ENCODE measurements at regions not wholly inside any gene's neighbourhood (a gene's known extent, or its start where the extent isn't known, plus 50 kb on each side); places are given as distances from the start of the nearest gene placed in this dataset.
"Not testable (repeated sequence)": the region's sequence is repeated elsewhere in the genome, so short reads cannot be mapped to it uniquely, and the experiment has no call there.

DNA sequence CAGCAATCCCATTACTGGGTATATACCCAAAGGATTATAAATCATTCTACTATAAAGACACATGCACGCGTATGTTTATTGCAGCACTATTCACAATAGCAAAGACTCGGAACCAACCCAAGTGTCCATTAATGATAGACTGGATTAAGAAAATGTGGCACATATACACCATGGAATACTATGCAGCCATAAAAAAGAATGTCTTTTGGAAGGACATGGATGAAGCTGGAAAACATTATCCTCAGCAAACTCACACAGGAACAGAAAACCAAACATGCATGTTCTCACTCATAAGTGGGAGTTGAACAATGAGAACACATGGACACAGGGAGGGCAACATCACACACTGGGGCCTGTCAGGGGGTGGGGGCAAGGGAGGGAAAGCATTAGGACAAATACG, 143.7 kb upstream of the IVNS1ABP start:
- DNase-seq = not testable (repeated sequence)

DNA sequence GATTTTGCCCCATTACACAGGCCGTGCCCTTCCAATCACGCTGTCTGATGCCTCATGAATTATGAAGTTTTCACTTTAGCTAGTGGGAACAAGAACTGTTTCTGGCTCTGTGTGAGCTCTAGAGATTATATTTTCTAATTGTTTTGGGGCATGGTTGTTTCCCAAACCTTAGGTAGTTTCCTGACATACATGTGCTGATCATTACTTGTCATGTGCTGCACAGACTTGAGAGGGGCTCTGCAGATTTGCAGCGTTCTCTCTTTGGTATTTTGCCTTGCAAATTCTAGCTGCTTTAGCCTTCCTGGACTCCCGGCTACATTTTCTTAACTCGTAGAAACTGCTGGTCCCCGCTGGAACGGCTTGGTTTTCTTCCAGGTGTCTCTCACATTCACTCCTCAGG, 142.1 kb upstream of the IVNS1ABP start:
- no peak for DNase-seq

DNA sequence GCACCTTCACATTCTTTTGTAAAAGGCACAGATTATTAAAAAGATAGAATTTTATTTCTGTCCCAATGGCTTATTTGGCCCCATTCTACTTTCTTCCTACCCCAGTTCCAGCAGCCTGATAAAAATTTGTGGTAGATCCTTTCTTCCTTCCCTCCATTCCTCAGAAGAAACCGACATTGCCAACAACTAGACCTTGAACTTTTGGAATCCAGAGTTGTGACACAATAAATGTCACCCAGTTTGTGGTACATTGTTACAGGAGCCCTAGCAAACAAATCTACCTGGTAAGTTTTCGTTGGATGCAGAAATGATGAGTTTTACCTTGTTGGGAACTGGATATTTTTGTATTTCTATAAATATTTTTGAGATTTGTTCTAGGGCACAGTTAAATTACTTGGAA, 141.6 kb upstream of the IVNS1ABP start:
- no peak for DNase-seq

DNA sequence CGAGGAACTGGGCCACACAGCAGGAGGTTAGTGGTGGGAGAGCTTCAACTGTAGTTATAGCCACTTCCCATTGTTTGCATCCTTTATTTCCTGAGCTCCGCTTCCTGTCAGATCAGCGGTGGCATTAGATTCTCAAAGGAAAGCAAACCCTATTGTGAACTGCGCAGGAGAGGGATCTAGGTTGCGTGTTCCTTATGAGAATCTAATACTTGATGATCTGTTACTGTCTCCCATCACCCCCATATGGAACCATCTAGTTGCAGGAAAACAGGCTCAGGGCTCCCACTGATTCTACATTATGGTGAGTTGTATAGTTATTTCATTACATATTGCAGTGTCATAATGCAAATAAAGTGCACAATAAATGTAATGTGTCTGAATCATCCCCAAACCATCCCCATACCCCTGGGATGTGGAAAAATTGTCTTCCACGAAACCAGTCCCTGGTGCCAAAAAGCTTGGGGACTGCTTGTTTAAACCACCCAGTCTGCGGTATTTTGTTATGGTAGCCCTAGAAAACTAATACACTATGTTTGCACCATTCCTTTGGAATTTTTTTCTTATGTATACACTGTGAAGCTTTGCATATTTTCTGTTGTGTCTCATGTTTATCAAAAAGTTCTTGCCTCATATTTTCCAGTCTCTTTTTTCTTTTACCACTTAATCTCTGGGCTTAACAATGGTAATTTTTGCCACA, 136.6 kb upstream of the IVNS1ABP start:
- DNase-seq = peak; percentile 20

DNA sequence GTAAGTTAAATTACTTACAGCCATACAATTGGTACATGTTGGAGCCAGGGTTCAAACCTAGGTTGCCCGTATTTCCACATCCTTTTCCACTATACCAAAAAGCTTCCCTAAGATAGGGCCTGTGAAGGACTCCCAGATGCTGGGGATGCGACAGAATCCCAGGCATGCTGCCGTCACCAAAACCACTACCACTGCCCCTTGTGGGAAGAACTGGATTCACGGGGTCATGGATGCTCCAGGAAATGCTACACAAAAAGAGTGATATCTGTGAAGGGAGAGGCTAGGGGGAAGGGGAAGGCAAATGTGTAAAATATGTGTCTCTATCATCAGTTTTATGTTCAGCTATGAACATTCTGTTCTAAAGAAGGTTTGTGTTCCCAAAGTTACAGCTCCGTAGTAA, 133.9 kb upstream of the IVNS1ABP start:
- DNase-seq = no peak

DNA sequence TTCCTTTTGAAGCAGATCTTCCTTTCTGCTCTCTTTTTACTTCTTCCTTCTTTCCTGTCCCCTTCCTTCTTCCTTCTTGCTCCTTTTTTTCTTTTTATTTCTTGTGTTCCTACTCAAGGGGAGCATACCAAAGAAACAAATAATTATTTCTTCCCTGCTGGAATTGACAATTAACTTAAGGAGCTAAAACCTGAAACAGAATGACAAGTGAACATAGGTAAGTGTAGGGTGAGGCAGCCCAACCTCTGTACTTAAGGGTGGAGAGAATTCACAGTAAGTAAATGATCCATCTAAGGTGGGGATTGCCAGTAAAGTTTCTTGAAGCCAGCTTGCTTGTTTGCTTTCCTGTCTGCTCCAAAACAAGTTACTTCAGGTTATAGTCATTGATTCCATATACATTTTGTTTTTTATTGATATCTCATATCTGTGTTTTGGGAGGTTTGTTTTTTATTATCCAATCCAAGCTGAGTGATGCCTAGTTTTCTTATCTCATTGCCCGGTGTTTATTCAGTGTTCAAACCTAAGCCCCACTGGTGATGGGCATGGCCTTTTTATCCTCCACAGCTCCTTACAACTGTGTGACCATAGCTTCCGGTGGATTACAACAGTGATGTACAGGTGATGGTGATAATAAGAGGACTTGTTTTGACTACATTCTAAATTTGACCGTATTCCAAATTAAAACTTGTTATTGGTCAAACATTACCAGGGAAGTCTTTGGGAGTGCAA, 133.2 kb upstream of the IVNS1ABP start:
- DNase-seq = no peak

DNA sequence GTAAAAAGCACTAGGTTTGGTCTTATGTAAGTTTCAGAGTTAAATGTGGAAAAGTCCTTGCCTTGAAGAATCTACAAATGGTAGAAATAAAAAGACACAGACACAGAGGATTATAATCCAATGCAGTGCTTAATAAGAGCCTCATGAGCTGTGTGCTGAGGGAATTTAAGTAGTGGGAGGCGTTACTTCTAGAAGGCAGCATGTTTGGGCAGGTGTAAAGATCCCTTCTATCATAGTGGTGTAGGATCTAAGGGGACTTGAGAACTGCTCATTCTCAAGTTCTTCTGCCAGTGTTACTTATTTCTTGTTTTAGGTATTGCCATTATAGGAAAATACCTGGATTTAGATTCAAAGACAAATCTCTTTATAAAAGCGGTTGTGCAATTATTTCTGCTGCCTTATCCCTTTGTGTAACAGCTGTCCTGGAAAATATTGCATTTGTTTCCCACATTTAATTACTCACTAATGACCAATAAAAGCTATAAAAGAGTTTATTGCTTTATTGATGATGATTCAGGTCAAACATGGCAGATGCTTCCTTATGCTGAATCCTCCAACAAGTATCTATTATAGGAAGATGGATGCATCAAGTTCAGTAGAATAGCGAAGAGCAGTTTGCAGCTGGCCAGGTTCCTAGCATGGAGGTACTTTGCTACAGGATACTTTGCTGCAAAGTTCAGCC, 132.5 kb upstream of the IVNS1ABP start:
- no peak for DNase-seq

DNA sequence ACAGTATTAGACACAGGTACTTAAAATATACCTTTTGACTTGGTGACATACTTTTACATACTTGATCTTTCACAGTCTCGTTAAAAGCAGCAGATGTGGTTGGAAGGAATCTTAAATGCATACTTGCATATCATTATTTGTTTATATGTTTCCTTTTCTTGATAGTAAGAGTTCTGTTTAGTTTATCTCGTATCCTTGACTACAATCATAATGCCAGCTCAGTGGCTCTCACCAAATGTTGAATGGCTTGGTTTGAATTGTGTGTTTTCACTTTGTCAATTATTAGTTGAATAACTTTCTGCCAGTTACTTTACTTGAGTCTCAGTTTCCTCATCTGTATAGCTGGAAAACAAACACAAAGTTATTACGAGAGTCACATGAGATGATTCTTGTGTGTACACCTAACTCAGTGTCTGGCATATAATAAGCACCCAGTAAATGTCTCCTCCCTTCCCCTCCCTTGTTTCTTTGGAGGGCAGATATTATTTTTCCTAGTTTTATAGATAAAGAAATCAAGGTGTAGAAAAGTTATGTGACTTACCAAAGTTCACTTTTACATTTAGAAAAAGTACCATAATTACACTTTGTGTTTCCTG, 131.6 kb upstream of the IVNS1ABP start:
- peak; percentile 15 for DNase-seq

DNA sequence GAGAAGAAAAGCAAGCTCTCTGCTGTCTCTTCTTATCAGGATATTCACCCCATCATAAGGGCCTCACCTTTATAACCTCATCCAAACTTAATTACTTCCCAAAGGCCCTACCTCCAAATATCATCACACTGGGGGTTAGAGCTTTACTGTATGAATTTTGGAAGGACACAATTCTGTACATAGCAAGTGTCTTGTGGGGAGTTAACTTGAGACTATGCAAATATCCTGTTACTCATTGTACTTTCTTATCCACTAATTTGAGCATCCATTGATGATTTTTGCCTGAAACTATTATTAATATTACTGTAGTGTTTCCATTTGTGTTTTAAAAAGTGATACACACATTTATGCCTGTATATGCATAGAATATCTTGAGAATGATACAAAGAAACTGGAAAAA, 129.1 kb upstream of the IVNS1ABP start:
- no peak for DNase-seq

DNA sequence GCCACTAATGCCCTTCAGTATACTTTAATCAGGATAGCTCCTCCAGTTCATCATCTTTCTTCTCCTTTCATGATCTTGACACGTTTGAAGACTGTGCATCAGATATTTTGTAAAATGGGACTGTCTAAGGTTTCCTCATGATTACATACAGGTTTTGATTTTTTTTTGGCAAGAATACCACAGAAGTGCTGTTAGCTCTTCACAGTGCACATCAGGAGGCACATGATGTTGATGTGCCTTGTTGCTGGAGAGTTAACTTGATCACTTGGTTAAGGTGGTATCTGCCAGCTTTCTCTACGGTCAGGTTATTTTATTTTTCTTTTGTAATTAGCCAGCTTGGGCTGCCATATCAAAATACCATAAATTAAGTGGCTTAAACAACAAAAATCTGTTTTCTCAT, 128.6 kb upstream of the IVNS1ABP start:
- no peak for DNase-seq

DNA sequence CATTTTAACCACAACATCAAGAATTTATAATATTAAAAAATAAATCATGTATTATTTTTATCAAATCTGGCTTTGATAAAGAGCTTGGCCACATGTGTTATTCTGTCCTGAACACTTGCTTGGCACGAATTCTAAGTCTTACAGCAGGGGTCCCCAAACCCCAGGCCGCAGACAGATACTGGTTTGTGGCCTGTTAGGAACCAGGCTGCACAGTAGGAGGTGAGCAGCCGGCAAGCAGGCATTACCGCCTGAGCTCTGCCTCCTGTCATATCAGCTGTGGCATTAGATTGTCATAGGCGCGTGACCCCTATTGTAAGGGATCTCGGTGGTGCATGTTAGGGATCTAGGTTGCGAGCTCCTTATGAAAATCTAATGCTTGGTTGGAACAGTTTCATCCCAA, 127.6 kb upstream of the IVNS1ABP start:
- DNase-seq = no peak

DNA sequence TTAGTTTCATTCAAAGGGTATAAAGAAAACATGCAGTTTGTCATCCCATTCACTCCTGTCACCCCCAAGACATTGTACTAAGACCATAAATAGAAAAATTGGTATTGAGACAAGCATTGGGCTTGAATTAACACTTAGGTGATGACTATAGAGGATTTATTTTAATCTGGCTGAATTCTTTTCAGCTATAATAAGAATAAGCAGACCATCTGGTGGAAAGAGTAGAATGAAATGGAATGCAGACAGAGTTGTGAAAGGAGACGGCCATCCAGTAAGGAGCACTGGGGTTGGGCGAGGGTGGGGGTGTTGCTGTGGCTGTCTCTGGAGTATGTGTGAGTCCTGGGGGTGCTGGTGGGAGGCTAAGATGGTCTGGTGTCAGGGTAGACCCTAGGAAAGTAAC, 125.0 kb upstream of the IVNS1ABP start:
- DNase-seq = peak; percentile 40

DNA sequence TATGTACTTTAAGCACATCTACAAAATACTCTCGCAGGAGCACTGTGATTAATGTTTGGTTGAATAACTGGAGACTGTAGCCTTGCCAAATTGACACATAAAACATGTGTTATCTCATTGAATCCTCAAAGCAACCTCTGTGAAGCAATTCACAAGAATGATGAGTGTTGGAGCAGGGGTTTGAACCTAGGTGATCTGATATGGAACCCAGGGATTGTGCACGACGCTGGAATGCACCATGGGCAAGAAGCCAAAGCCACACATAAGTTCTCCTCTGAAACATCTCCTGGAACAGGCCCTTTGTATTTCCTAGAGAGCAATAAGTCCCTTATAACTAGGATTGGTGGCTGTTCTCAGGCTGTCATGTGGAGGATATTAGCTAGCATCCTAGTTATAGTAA, 124.6 kb upstream of the IVNS1ABP start:
- peak; percentile 97 for DNase-seq

DNA sequence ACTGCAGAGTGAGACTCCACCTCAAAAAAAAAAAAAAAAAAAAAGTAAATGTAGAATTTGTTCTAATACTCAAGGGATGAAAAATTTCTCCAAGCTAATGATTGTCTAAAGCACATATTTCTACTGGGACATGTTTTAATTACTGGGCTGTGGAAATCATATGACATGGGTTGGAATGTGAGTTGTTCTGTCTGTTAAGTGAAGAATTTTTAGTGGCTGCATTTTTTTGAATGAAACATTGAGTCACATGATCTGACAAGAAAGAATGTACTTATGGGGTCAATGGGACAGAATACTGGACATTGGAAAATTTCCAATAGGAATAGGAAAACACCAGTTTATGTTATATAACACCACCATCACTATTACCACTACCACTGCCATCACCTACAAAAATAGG, 123.8 kb upstream of the IVNS1ABP start:
- peak; percentile 56 for DNase-seq

DNA sequence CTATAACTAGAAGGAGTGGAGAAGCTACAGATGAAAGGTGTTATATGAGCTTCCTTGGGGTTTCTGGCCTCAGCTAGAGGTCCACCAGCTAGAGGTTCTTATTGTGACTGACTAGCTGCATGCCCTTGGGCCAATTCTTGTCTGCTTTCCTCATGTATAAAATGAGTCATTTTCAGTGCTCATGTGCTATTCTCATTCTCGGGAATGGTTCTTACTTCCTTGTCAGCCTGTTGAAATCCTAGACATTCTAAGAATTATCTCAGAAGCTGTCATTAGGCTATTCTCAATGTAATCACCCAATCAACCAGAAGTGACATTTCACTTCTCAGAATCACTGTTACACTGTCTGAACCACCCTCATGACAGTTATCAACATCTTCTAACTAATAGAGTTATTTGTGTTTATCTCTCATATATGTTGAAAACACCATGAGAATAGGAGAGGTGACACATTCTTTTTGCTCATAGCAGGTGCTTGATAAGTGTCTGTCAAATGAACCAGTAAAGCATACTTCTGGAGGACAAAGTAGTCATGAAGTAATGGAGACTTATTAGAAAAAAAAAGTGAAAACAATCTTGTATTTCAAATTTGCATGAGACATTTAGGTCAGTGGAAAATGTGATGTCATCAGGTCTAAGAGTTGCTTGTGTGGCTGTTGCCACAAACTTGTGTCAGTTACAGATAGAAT, 122.8 kb upstream of the IVNS1ABP start:
- DNase-seq = peak; percentile 91

DNA sequence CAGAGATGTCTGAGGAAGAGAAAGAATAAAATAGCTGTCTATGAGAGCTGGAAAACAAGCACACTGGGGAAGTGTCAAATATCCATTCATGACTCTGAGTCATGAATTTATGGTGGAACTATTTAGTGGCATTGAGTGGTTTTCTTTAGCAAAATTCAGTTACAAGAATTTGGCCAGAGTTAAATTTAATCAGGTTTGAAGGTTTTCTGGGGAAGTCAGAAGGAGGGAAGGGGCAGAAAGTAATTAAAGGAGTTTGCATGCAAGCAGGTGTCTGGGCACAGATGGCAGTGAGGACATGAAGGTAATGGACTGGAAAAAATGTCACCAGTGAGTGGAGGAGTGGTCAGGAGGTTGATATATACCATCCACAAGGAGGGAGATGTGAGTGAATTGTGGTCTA, 121.9 kb upstream of the IVNS1ABP start:
- no peak for DNase-seq

DNA sequence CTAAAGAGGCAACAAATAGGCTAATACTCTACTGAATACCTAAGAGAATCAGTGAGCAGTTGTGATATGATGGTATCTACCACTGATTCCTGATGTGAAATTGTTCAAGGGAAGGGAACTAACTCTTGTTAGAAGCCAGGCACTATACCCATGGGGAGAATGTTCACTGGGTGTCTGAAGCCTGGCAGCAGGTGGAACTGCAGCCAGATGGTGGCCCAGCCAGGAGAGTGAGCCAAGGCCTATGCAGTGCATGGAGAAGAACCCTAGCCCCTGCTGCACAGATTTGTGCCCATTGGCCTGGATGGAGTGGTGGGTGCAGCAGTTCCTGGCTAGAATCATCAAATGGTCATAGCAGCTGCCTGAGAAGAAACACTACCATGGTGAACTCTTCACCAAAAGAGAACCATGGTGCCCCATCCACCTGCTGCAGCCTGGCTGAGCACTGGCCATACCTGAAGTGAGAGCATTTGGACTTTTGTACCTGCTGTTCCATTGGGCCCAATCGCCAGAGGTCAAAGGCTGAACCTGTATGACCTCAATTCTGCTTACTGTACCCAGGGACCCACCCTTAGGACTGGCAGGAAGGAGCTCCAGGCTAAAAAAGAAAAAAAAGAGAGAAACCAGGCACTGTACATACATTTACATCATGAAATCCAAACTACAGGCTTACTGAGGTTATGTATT, 118.8 kb upstream of the IVNS1ABP start:
- no peak for DNase-seq

DNA sequence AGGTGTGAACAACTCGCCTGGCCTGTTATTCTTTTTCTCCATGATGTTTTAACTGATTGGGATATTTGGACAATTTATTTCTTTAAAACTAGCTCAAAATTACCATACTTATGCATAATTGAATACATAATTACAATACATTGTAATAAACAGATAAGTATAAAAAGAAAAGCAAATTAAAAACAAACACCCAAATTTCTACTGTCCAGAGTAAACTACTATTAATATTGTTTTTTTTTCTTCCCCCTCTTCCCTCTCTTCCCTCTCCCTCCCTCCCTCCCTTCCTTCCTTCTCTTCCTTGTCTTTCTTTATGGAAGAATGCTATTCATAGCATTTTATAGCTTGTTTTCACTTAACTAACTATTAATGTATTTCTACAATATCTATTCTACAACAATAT, 117.7 kb upstream of the IVNS1ABP start:
- DNase-seq = no peak

DNA sequence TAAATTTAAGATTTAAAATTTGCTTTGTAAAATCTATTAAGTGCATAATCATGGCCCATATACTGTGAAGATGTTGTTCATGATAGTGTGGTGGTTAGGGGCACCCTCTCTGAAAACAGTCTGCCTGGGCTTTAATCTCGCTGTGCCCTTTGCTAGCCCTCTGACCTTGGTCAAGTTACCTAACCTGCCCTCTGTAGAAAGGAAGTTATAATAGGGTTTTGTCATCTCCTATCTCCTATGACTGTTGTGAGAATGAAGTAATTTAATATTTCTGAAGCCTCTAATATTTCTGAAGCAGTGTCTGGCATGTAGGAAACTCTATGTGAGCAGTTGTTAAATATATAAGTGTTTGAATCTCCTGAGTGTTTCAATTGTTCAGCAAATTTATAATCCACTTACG, 116.6 kb upstream of the IVNS1ABP start:
- no peak for DNase-seq

DNA sequence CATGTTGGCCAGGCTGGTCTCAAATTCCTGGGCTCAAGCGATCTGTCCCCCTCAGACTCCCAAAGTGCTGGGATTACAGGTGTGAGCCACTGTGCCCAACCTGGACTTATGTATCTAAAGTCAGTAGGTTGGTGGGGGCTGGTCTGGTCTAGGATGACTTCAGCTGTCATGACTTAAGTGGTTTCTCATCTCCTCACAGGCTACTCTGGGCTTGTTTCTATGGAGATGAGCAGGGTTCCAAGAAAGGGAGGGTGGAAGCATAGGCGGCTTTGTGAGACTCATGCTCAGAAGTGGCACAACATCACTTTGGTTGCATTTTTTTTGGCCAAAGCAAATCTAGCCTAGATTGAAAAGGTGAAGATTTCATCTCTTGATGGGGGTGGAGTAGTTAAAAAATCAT, 115.9 kb upstream of the IVNS1ABP start:
- DNase-seq = no peak

DNA sequence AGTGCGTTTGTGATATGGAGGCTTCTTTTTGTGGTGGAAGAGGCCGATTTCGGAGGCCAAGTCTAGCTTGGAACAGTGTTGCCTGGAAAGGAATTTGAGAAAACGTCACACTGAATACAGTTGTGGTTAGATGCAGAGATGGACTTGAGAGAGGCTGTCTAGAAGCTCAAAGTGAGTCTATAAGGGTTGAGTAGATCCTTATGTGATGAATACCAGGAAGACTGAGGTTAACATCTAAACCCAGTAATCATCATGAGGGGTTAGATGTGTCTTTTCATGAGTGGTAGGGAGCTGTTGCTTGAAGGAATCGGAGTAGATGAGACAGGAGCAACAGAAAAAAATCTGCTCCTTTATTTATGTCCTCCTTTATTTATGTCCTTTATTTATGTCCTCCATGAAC, 114.6 kb upstream of the IVNS1ABP start:
- DNase-seq = no peak

DNA sequence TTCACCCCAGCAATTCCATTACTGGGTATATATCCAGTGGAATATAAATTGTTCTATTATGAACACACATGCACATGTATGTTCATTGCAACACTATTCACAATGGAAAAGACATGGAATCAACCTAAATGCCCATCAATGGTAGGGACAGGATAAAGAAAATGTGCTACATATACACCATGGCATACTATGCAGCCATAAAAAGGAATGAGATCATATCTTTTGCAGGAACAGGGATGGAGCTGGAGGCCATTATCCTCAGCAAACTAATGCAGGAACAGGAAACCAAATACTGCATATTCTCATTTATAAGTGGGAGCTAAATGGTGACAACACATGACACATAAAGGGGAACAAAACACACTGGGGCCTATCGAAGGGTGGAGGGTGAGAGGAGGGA, 112.6 kb upstream of the IVNS1ABP start:
- not testable (repeated sequence) for DNase-seq

DNA sequence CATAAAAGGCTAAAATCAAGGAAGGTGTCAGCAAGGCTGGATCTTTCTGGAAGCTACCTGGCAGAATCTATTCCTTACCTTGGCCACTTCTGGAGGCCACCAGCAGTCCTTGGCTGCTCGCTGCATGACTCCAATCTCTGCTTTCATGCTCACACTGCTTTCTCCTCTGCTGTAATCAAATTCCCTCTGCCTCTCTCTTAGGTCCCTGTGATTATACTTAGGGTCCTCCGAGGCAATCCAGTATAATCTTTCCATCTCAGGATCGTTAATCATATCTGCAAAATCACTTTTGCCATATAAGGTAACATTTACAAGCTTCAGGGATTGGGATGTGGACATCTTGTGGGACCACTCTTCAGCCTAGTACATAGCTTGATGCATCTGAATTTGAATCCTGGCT, 110.7 kb upstream of the IVNS1ABP start:
- no peak for DNase-seq

Measured in NCI-H226 (cell line).